Neural crest cell (in vitro differentiated cells): ENCODE measurements at regions not wholly inside any gene's neighbourhood (a gene's known extent, or its start where the extent isn't known, plus 50 kb on each side); places are given as distances from the start of the nearest gene placed in this dataset.

Source experiments
- DNase-seq: peaks from one replicate; pipeline ENCODE4 v3.0.0; 2021; ENCODE audit warnings: low read depth, mixed read lengths, low spot score
- H3K27ac Mint-ChIP-seq: one replicate; pipeline ENCODE4 v1.8.0; 2021; ENCODE audit warnings: mild to moderate bottlenecking, mixed read lengths; ENCODE audit not compliant: unreplicated experiment
- H3K27me3 Mint-ChIP-seq: 2 replicates; pipeline ENCODE4 v1.8.0; 2021; ENCODE audit warnings: low read depth, mild to moderate bottlenecking, mixed read lengths
- H3K36me3 Mint-ChIP-seq: 2 replicates; pipeline ENCODE4 v1.8.0; 2021; ENCODE audit warnings: low read depth, mild to moderate bottlenecking, mixed read lengths
- H3K4me1 Mint-ChIP-seq: 2 replicates; pipeline ENCODE4 v1.8.0; 2021; ENCODE audit warnings: mixed read lengths
- H3K4me3 Mint-ChIP-seq: one replicate; pipeline ENCODE4 v1.8.0; 2021; ENCODE audit warnings: mild to moderate bottlenecking, mixed read lengths
- H3K9me3 Mint-ChIP-seq: 2 replicates; pipeline ENCODE4 v1.8.0; 2021; ENCODE audit warnings: mixed read lengths
- TF ChIP-seq, protein P1 (sequence below): fragments of 200-600 bp; sonication (generic); conservative IDR thresholded peaks from 2 replicates; pipeline ENCODE4 v1.5.0; 2021; ENCODE audit warnings: antibody characterized with exemption, mild to moderate bottlenecking

GRCh38 chr13:39249982-39250381 lies 211.7 kb downstream of the NHLRC3 start:
- H3K36me3 Mint-ChIP-seq, result no peaks in the 10 kb centered on the region
- H3K4me3 Mint-ChIP-seq, result no peak overlapping the region
- TF ChIP-seq, protein P1, sequence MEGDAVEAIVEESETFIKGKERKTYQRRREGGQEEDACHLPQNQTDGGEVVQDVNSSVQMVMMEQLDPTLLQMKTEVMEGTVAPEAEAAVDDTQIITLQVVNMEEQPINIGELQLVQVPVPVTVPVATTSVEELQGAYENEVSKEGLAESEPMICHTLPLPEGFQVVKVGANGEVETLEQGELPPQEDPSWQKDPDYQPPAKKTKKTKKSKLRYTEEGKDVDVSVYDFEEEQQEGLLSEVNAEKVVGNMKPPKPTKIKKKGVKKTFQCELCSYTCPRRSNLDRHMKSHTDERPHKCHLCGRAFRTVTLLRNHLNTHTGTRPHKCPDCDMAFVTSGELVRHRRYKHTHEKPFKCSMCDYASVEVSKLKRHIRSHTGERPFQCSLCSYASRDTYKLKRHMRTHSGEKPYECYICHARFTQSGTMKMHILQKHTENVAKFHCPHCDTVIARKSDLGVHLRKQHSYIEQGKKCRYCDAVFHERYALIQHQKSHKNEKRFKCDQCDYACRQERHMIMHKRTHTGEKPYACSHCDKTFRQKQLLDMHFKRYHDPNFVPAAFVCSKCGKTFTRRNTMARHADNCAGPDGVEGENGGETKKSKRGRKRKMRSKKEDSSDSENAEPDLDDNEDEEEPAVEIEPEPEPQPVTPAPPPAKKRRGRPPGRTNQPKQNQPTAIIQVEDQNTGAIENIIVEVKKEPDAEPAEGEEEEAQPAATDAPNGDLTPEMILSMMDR, result no peak
- peaks cover 15% of the 10 kb centered on the region for H3K4me1 Mint-ChIP-seq
- no peak overlapping the region for H3K27ac Mint-ChIP-seq
- H3K27me3 Mint-ChIP-seq, result no peaks in the 10 kb centered on the region
- no peak for DNase-seq
- peaks cover 6% of the 10 kb centered on the region for H3K9me3 Mint-ChIP-seq

- Mint-ChIP-seq H3K9me3 (peaks cover 6% of the 10 kb centered on the region), H3K27ac (peak overlapping the region; percentile 47), H3K4me1 (peaks cover 13% of the 10 kb centered on the region), H3K4me3 (no peak overlapping the region), H3K36me3 (no peaks in the 10 kb centered on the region), H3K27me3 (no peaks in the 10 kb centered on the region)
- TF ChIP-seq, protein P1, result no peak
- DNase-seq, result no peak
Measured at GRCh38 chr13:39250440-39250839, 212.2 kb downstream of the NHLRC3 start.

- peaks cover 8% of the 10 kb centered on the region for H3K4me1 Mint-ChIP-seq
- H3K27ac Mint-ChIP-seq, result no peak overlapping the region
- no peak overlapping the region for H3K4me3 Mint-ChIP-seq
- H3K9me3 Mint-ChIP-seq, result peaks cover 6% of the 10 kb centered on the region
- no peaks in the 10 kb centered on the region for H3K36me3 Mint-ChIP-seq
- H3K27me3 Mint-ChIP-seq, result no peaks in the 10 kb centered on the region
- TF ChIP-seq, protein P1, result no peak
- DNase-seq, result no peak
Measured at GRCh38 chr13:39251340-39251739, 213.1 kb downstream of the NHLRC3 start.

GRCh38 chr13:39253774-39254173 lies 215.5 kb downstream of the NHLRC3 start:
- DNase-seq, result no peak
- Mint-ChIP-seq H3K4me3 (no peak overlapping the region), H3K27ac (no peak overlapping the region), H3K36me3 (no peaks in the 10 kb centered on the region), H3K9me3 (peaks cover 6% of the 10 kb centered on the region), H3K4me1 (peaks cover 8% of the 10 kb centered on the region), H3K27me3 (no peaks in the 10 kb centered on the region)
- TF ChIP-seq, protein P1, result no peak

- Mint-ChIP-seq H3K4me1 (peaks cover 8% of the 10 kb centered on the region), H3K27me3 (no peaks in the 10 kb centered on the region), H3K4me3 (no peak overlapping the region), H3K9me3 (peaks cover 6% of the 10 kb centered on the region), H3K27ac (no peak overlapping the region), H3K36me3 (no peaks in the 10 kb centered on the region)
- no peak for DNase-seq
- TF ChIP-seq, protein P1, result no peak
Measured at GRCh38 chr13:39254601-39255000, 216.3 kb downstream of the NHLRC3 start.

- H3K4me3 Mint-ChIP-seq, result no peak overlapping the region
- H3K4me1 Mint-ChIP-seq, result peaks cover 3% of the 10 kb centered on the region
- no peaks in the 10 kb centered on the region for H3K36me3 Mint-ChIP-seq
- TF ChIP-seq, protein P1, result no peak
- H3K9me3 Mint-ChIP-seq, result no peaks in the 10 kb centered on the region
- no peak overlapping the region for H3K27ac Mint-ChIP-seq
- DNase-seq, result no peak
- no peaks in the 10 kb centered on the region for H3K27me3 Mint-ChIP-seq
Measured at GRCh38 chr13:39257642-39258041, 219.4 kb downstream of the NHLRC3 start.
